Nephron progenitor cell (in vitro differentiated cells): ENCODE measurements at regions not wholly inside any gene's neighbourhood (a gene's known extent, or its start where the extent isn't known, plus 50 kb on each side); places are given as distances from the start of the nearest gene placed in this dataset.

Experiments used
- DNase-seq: peaks from one replicate; pipeline ENCODE4 v3.0.0; 2021
- H3K27ac Mint-ChIP-seq: 2 replicates; pipeline ENCODE4 v1.8.0; 2021; ENCODE audit warnings: mild to moderate bottlenecking, moderate library complexity, mixed read lengths
- H3K27me3 Mint-ChIP-seq: 2 replicates; pipeline ENCODE4 v1.8.0; 2021; ENCODE audit warnings: mild to moderate bottlenecking, low read depth, mixed read lengths; ENCODE audit not compliant: poor library complexity
- H3K36me3 Mint-ChIP-seq: 2 replicates; pipeline ENCODE4 v1.8.0; 2021; ENCODE audit warnings: low read depth, mixed read lengths
- H3K4me1 Mint-ChIP-seq: 2 replicates; pipeline ENCODE4 v1.8.0; 2021; ENCODE audit warnings: mixed read lengths
- H3K4me3 Mint-ChIP-seq: 2 replicates; pipeline ENCODE4 v1.8.0; 2021; ENCODE audit warnings: mild to moderate bottlenecking, moderate library complexity, mixed read lengths
- H3K9me3 Mint-ChIP-seq: 2 replicates; pipeline ENCODE4 v1.8.0; 2021; ENCODE audit warnings: mild to moderate bottlenecking, moderate library complexity, mixed read lengths
- CTCF ChIP-seq: fragments of 200-600 bp; sonication (generic); IDR thresholded peaks from 2 replicates; pipeline ENCODE4 v1.5.0; 2021; ENCODE audit warnings: antibody characterized with exemption

- Mint-ChIP-seq H3K36me3 (no peaks in the 10 kb centered on the region), H3K9me3 (no peaks in the 10 kb centered on the region), H3K27ac (no peak overlapping the region), H3K4me3 (no peak overlapping the region), H3K4me1 (peaks cover 13% of the 10 kb centered on the region), H3K27me3 (no peaks in the 10 kb centered on the region)
- TF ChIP-seq CTCF: no peak
- no peak for DNase-seq
Measured at GRCh38 chr15:53833134-53833624, 73.7 kb upstream of the WDR72 start.

GRCh38 chr15:53831907-53832770 is 72.7 kb upstream of the WDR72 start:
- H3K9me3 Mint-ChIP-seq: no peaks in the 10 kb centered on the region
- no peak for DNase-seq
- H3K36me3 Mint-ChIP-seq: no peaks in the 10 kb centered on the region
- H3K27ac Mint-ChIP-seq: no peak overlapping the region
- no peaks in the 10 kb centered on the region for H3K27me3 Mint-ChIP-seq
- TF ChIP-seq CTCF: no peak
- peaks cover 13% of the 10 kb centered on the region for H3K4me1 Mint-ChIP-seq
- no peak overlapping the region for H3K4me3 Mint-ChIP-seq

- no peak for TF ChIP-seq CTCF
- Mint-ChIP-seq H3K9me3 (no peaks in the 10 kb centered on the region), H3K36me3 (no peaks in the 10 kb centered on the region), H3K27me3 (no peaks in the 10 kb centered on the region), H3K4me3 (no peak overlapping the region), H3K27ac (no peak overlapping the region), H3K4me1 (peaks cover 13% of the 10 kb centered on the region)
- peak; percentile 8 for DNase-seq
Measured at GRCh38 chr15:53830707-53831386, 71.4 kb upstream of the WDR72 start.

- Mint-ChIP-seq H3K36me3 (no peaks in the 10 kb centered on the region), H3K27me3 (no peaks in the 10 kb centered on the region), H3K9me3 (peaks cover under 1% of the 10 kb centered on the region), H3K4me1 (peaks cover 13% of the 10 kb centered on the region), H3K27ac (no peak overlapping the region), H3K4me3 (no peak overlapping the region)
- no peak for DNase-seq
- no peak for TF ChIP-seq CTCF
Measured at GRCh38 chr15:53829923-53830459, 70.5 kb upstream of the WDR72 start.

- Mint-ChIP-seq H3K9me3 (peaks cover 5% of the 10 kb centered on the region), H3K27me3 (no peaks in the 10 kb centered on the region), H3K36me3 (no peaks in the 10 kb centered on the region), H3K4me3 (no peak overlapping the region), H3K27ac (no peak overlapping the region), H3K4me1 (peaks cover 13% of the 10 kb centered on the region)
- no peak for DNase-seq
- no peak for TF ChIP-seq CTCF
Measured at GRCh38 chr15:53829471-53829870, 70.0 kb upstream of the WDR72 start.
